ENCODE measurements at regions not wholly inside any gene's neighbourhood (a gene's known extent, or its start where the extent isn't known, plus 50 kb on each side); places are given as distances from the start of the nearest gene placed in this dataset.

- Histone ChIP-seq H2AK5ac (ENCODE audit: insufficient read length, low read length) (no peak overlapping the region), H3T11ph (ENCODE audit: low read length) (no peak overlapping the region), H3K23me2 (ENCODE audit: insufficient read length, low read depth, low read length, poor library complexity, severe bottlenecking) (no peaks in the 10 kb centered on the region), H3K4ac (ENCODE audit: low read depth, low read length) (no peak overlapping the region), H3K4me2 (ENCODE audit: insufficient read depth, insufficient read length, low read length) (no peak overlapping the region), H3K18ac (ENCODE audit: insufficient read length, low read depth, low read length) (no peak overlapping the region), H3K79me1 (ENCODE audit: insufficient read depth, low read depth, low read length, poor library complexity, severe bottlenecking) (no peaks in the 10 kb centered on the region), H4K8ac (replicated peaks; ENCODE audit: insufficient read length, low read depth, low read length) (no peak overlapping the region), H3K9me3 (ENCODE audit: control insufficient read depth, low read depth, low read length) (no peaks in the 10 kb centered on the region), H3K4me1 (ENCODE audit: insufficient read depth, low read length) (no peaks in the 10 kb centered on the region), H3K79me2 (ENCODE audit: insufficient read depth, low read length) (no peaks in the 10 kb centered on the region), H2BK120ac (ENCODE audit: low read depth, low read length, poor library complexity, severe bottlenecking) (no peak overlapping the region), H2BK5ac (ENCODE audit: insufficient read length, low read length) (no peak overlapping the region), H4K5ac (ENCODE audit: insufficient read length, low read depth, low read length) (no peak overlapping the region), H3K14ac (ENCODE audit: insufficient read depth, low read length) (no peak overlapping the region), H4K20me1 (ENCODE audit: control insufficient read depth, insufficient read depth, insufficient read length) (no peaks in the 10 kb centered on the region), H3K9ac (ENCODE audit: extremely low read depth, insufficient read length, low read length) (no peak overlapping the region), H3K27ac (ENCODE audit: insufficient read length, low read depth, low read length) (no peak overlapping the region), H3K27me3 (ENCODE audit: insufficient read depth, low read length) (no peaks in the 10 kb centered on the region), H2BK20ac (ENCODE audit: low read depth, low read length, poor library complexity, severe bottlenecking) (no peak overlapping the region), H2AFZ (ENCODE audit: low read length) (no peak overlapping the region), H3K56ac (ENCODE audit: insufficient read length, low read depth, low read length) (no peak overlapping the region), H4K91ac (ENCODE audit: insufficient read length, low read depth, low read length) (no peak overlapping the region), H3K23ac (ENCODE audit: insufficient read length, low read depth, low read length) (no peak overlapping the region), H2BK12ac (ENCODE audit: insufficient read length, low read depth, low read length) (no peak overlapping the region), H2BK15ac (ENCODE audit: low read depth, low read length) (no peak overlapping the region)
- Mint-ChIP-seq H3K27me3 (ENCODE audit: low read depth) (no peaks in the 10 kb centered on the region), H3K4me1 (no peaks in the 10 kb centered on the region), H3K27ac (no peak overlapping the region), H3K36me3 (ENCODE audit: insufficient read depth in 1 of 3, low read depth in 3 of 3) (no peaks in the 10 kb centered on the region), H3K4me3 (no peak overlapping the region), H3K9me3 (no peaks in the 10 kb centered on the region; a peak in 1 of 5 replicates)
- no peak for DNase-seq
- no peak for TF ChIP-seq CTCF (conservative IDR thresholded peaks at IDR 0.05)
- no CpG with 5 or more reads among the region's 5 CpGs for WGBS (ENCODE audit: extremely low coverage, insufficient read length, low lambda C conversion rate)
Observed at GRCh38 chr10:33981301-33981700, 646.8 kb upstream of the NRP1 start.

Data from H9 (cell line).